BLaER1 treated with 17β-estradiol and CSF1 and Interleukin-3, amounts not matched to agents 10 nM and 100 nM (cell line): ENCODE measurements at regions not wholly inside any gene's neighbourhood (a gene's known extent, or its start where the extent isn't known, plus 50 kb on each side); places are given as distances from the start of the nearest gene placed in this dataset.

Experiments
- H3K27ac ChIP-seq, 11 experiments: shearing (Covaris generic); formaldehyde crosslinking; 2 replicates each; pipeline ENCODE4 v1.8.1; 2022
- H3K27me3 ChIP-seq, 11 experiments: shearing (Covaris generic); formaldehyde crosslinking; 2 replicates each; pipeline ENCODE4 v1.8.1; 2022
- H3K36me3 ChIP-seq, 11 experiments: shearing (Covaris generic); formaldehyde crosslinking; 2 replicates each; pipeline ENCODE4 v1.8.1; 2022
- H3K4me1 ChIP-seq, 10 experiments: shearing (Covaris generic); formaldehyde crosslinking; 2 replicates each; pipeline ENCODE4 v1.8.1; 2022
- H3K4me2 ChIP-seq, 11 experiments: shearing (Covaris generic); formaldehyde crosslinking; 2 replicates each; pipeline ENCODE4 v1.8.1; 2022
- H3K4me3 ChIP-seq, 10 experiments: shearing (Covaris generic); formaldehyde crosslinking; 2 replicates each; pipeline ENCODE4 v1.8.1; 2022
- H3K9ac ChIP-seq, 11 experiments: shearing (Covaris generic); formaldehyde crosslinking; 2 replicates each; pipeline ENCODE4 v1.8.1; 2022
- H3K9me3 ChIP-seq, 11 experiments: shearing (Covaris generic); formaldehyde crosslinking; replicated peaks in 1 of 11; 2 replicates each; pipeline ENCODE4 v1.8.1; 2022
- H4K20me1 ChIP-seq, 11 experiments: shearing (Covaris generic); formaldehyde crosslinking; 2 replicates each; pipeline ENCODE4 v1.8.1; 2022
- Cebpa-rat ChIP-seq, 11 experiments: shearing (Covaris generic); IDR thresholded peaks; 2 replicates each; pipeline ENCODE4 v1.8.1; 2022

DNA sequence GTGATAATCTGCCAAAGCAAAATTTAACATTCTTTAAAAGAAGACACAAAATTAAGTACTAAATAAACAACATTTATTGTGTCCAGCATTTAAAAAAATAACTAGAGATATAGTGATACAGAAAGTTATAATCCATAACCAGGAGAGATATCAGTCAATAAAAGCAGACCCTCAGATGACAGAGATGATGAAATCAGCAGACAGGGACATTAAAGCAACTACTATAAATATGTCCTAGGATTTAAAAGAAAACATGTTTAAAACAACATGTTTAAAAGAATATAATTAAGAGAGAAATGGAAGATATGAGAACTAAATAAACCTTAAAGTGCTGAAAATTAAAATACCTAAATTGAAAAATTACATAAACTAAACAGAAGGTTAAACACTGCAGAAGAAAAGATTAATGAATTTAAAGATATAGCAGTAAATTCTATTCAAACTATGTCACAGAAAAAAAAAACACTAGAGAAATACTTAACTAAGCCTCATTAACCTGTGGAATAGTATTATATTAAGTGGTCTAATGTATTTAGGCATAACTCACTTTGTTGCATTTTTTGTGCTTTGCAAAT is 261.2 kb upstream of the NR5A2 start:
- no peaks in the 10 kb centered on the region for H4K20me1 ChIP-seq
- no peaks in the 10 kb centered on the region for H3K36me3 ChIP-seq
- no peaks in the 10 kb centered on the region for H3K27me3 ChIP-seq
- H3K9ac ChIP-seq = no peak overlapping the region
- TF ChIP-seq Cebpa-rat (IDR thresholded peaks at IDR 0.05) = no peak
- H3K4me2 ChIP-seq = no peak overlapping the region
- no peak overlapping the region for H3K27ac ChIP-seq
- H3K4me1 ChIP-seq = no peaks in the 10 kb centered on the region
- H3K9me3 ChIP-seq = peaks cover 25 to 48% (median 30%) of the 10 kb centered on the region in 11 experiments
- no peak overlapping the region for H3K4me3 ChIP-seq

- no peaks in the 10 kb centered on the region for H4K20me1 ChIP-seq
- no peaks in the 10 kb centered on the region for H3K4me1 ChIP-seq
- H3K4me3 ChIP-seq = no peak overlapping the region
- no peak overlapping the region for H3K4me2 ChIP-seq
- peaks cover 25 to 48% (median 30%) of the 10 kb centered on the region in 11 experiments for H3K9me3 ChIP-seq
- H3K27me3 ChIP-seq = no peaks in the 10 kb centered on the region
- H3K27ac ChIP-seq = no peak overlapping the region
- TF ChIP-seq Cebpa-rat (IDR thresholded peaks at IDR 0.05) = no peak
- no peaks in the 10 kb centered on the region for H3K36me3 ChIP-seq
- no peak overlapping the region for H3K9ac ChIP-seq
These were observed 259.8 kb upstream of the NR5A2 start for GRCh38 chr1:199767700-199768099.

- H3K27me3 ChIP-seq = no peaks in the 10 kb centered on the region
- H3K36me3 ChIP-seq = no peaks in the 10 kb centered on the region
- no peak overlapping the region for H3K9ac ChIP-seq
- H3K27ac ChIP-seq = no peak overlapping the region
- H4K20me1 ChIP-seq = no peaks in the 10 kb centered on the region
- no peak overlapping the region for H3K4me2 ChIP-seq
- H3K4me3 ChIP-seq = no peak overlapping the region
- H3K4me1 ChIP-seq = 0 out of 20 replicates have a peak, but pooled peaks cover 0 to 2% (median 0%) of the 10 kb centered on the region in 10 experiments
- H3K9me3 ChIP-seq = no peaks in the 10 kb centered on the region
- no peak for TF ChIP-seq Cebpa-rat (IDR thresholded peaks at IDR 0.05)
These were observed 252.9 kb upstream of the NR5A2 start for GRCh38 chr1:199774433-199775089.

DNA sequence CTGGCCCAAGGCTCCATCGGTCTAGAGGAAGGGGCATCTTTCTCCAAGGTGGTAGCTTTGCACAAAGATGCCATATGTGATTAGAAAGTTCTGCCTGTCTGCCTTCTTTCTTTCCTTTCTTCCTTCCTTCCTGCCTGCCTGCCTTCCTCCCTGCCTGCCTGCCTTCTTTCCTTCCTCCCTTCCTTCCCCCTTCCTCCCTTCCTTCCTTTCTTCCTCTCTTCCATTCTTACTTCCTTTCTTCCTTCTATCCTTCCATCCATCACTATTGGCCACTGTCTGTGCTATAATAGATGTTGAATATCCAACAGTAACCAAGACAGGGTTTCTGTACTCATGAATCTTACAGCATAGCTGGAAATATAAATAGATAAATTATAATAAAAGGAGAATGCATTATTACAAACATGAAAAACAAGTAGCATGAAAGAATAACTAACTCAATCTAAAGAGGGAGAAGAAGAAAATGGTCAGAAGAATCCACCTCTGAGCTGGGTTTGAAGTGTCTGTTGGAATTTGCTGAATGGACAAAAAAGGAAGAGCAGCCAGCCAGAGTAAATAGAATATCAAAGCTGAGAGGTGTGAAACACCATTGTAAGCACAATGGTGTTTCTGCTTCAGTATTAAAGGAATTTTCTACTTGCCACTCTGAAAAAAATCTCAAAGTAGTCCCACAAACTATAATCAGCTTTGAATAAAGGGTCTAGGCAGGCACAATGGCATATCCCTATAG is 250.6 kb upstream of the NR5A2 start:
- Histone ChIP-seq H4K20me1 (no peaks in the 10 kb centered on the region), H3K4me1 (0 out of 20 replicates have a peak, but pooled peaks cover 0 to 2% (median 0%) of the 10 kb centered on the region in 10 experiments), H3K27me3 (no peaks in the 10 kb centered on the region), H3K9me3 (no peaks in the 10 kb centered on the region), H3K9ac (no peak overlapping the region), H3K27ac (no peak overlapping the region), H3K4me2 (no peak overlapping the region), H3K4me3 (no peak overlapping the region), H3K36me3 (no peaks in the 10 kb centered on the region)
- TF ChIP-seq Cebpa-rat (IDR thresholded peaks at IDR 0.05) = no peak

DNA sequence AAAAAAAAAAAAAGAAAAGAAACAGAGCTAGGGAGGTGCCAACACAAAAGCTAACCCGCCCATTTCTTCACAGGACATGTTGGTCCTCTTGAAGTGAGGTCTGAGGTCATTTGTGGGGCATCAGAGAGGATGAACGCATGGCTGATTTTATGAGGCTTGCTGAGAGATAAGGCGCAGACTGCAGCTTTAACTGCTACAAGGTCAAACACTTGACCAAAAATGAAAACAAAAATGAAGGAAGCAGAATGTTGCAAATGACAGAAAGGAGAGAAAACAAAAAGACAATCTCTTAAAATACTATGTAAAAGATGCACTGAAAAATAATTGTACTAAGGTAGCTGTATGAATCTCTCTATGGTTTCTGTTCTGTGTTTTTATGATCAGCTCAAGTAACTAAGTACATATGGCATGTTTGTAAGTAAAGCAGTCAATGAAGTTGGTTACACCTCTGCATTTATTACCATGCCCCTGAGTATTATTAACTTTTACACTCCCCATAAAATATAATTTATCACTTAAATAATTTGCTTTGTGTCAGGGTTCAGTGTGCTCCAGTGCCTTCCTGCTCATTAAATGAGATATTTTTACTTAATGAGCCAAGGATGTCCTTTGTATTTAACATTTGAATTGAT is 249.1 kb upstream of the NR5A2 start:
- Histone ChIP-seq H3K4me3 (no peak overlapping the region), H3K4me2 (no peak overlapping the region), H3K27ac (no peak overlapping the region), H3K4me1 (peaks cover 0 to 4% (median 0%) of the 10 kb centered on the region in 10 experiments; a peak in 4 of 20 replicates), H3K9me3 (no peaks in the 10 kb centered on the region), H3K27me3 (no peaks in the 10 kb centered on the region), H4K20me1 (no peaks in the 10 kb centered on the region), H3K9ac (no peak overlapping the region), H3K36me3 (no peaks in the 10 kb centered on the region)
- no peak for TF ChIP-seq Cebpa-rat (IDR thresholded peaks at IDR 0.05)

GRCh38 chr1:199780091-199780490 is 247.4 kb upstream of the NR5A2 start:
- no peak overlapping the region for H3K27ac ChIP-seq
- no peaks in the 10 kb centered on the region for H4K20me1 ChIP-seq
- peaks cover 0 to 20% (median 0%) of the 10 kb centered on the region in 10 experiments; a peak in 6 of 20 replicates for H3K4me1 ChIP-seq
- H3K4me3 ChIP-seq = no peak overlapping the region
- no peak overlapping the region for H3K9ac ChIP-seq
- H3K9me3 ChIP-seq = no peaks in the 10 kb centered on the region
- no peak overlapping the region for H3K4me2 ChIP-seq
- H3K27me3 ChIP-seq = no peaks in the 10 kb centered on the region
- no peak for TF ChIP-seq Cebpa-rat (IDR thresholded peaks at IDR 0.05)
- H3K36me3 ChIP-seq = no peaks in the 10 kb centered on the region

- Histone ChIP-seq H3K9ac (no peak overlapping the region), H3K27ac (no peak overlapping the region), H3K4me3 (no peak overlapping the region), H3K4me2 (no peak overlapping the region), H4K20me1 (no peaks in the 10 kb centered on the region), H3K27me3 (no peaks in the 10 kb centered on the region), H3K4me1 (peaks cover 0 to 20% (median 0%) of the 10 kb centered on the region in 10 experiments; a peak in 6 of 20 replicates), H3K9me3 (no peaks in the 10 kb centered on the region), H3K36me3 (no peaks in the 10 kb centered on the region)
- TF ChIP-seq Cebpa-rat (IDR thresholded peaks at IDR 0.05) = no peak
These were observed 246.4 kb upstream of the NR5A2 start for GRCh38 chr1:199780948-199781670.

- Histone ChIP-seq H3K4me2 (peak overlapping the region in 3 of 11 experiments; percentile 23 to 36 (median 23); a peak in 6 of 22 replicates), H3K4me1 (peaks cover 0 to 20% (median 0%) of the 10 kb centered on the region in 10 experiments; a peak in 6 of 20 replicates), H3K27ac (no peak overlapping the region), H3K36me3 (no peaks in the 10 kb centered on the region), H3K9ac (no peak overlapping the region), H3K27me3 (no peaks in the 10 kb centered on the region), H4K20me1 (no peaks in the 10 kb centered on the region), H3K4me3 (no peak overlapping the region), H3K9me3 (no peaks in the 10 kb centered on the region)
- no peak for TF ChIP-seq Cebpa-rat (IDR thresholded peaks at IDR 0.05)
These were observed 243.2 kb upstream of the NR5A2 start for GRCh38 chr1:199784138-199784895.
